ENCODE measurements at regions not wholly inside any gene's neighbourhood (a gene's known extent, or its start where the extent isn't known, plus 50 kb on each side); places are given as distances from the start of the nearest gene placed in this dataset.

DNA sequence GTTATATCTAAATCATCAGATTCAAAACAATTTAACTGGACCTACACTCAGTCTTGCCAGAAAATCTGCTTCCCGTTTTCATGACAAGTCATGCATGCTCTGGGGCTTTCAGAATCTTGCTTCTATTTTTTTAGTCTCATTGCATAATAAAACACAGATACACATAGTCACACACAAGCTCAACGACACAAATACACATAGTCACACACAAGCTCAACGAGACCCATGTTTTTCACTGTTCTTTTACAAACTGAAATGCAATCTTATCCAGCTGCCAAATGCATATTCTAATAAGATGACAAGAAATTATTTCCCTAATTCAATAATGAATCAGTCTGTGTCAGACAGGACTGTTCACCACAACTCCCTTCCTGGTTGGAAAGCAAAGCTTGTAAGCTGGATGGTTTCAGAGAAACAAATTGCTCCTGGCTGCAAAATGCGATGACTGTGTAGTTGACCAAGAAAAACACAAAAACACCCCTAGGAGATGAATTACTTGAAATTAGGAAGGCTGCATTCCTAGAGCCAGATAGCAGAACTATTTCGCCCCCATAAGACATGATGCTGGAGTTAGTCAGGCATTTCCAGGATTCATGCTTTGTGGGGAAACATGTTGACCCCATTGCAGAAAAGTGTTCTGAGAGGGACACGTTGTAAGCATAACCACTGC lies 208.7 kb downstream of the CHIC2 start:
- intact Hi-C loops (cut with DNase I) = loop anchor here in 1 of 10 donors (10.0 kb wide), 1 partner anchor 49 kb away; no protein-coding TSS in a partner anchor
- Histone ChIP-seq H3K4me3 (no peak overlapping the region), H3K4me1 (peaks cover 0 to 4% (median 0%) of the 10 kb centered on the region in 9 donors), H3K27me3 (no peaks in the 10 kb centered on the region), H3K27ac (peak overlapping the region in 9 of 10 donors; percentile 37 to 79 (median 68)), H3K36me3 (no peaks in the 10 kb centered on the region), H3K9me3 (peaks cover 0 to 14% (median 0%) of the 10 kb centered on the region in 11 donors)
- whole genome bisulfite sequencing, 2 donors = 59 to 73% methylated on average over 6 of the region's 6 CpGs
- TF ChIP-seq, protein P1, sequence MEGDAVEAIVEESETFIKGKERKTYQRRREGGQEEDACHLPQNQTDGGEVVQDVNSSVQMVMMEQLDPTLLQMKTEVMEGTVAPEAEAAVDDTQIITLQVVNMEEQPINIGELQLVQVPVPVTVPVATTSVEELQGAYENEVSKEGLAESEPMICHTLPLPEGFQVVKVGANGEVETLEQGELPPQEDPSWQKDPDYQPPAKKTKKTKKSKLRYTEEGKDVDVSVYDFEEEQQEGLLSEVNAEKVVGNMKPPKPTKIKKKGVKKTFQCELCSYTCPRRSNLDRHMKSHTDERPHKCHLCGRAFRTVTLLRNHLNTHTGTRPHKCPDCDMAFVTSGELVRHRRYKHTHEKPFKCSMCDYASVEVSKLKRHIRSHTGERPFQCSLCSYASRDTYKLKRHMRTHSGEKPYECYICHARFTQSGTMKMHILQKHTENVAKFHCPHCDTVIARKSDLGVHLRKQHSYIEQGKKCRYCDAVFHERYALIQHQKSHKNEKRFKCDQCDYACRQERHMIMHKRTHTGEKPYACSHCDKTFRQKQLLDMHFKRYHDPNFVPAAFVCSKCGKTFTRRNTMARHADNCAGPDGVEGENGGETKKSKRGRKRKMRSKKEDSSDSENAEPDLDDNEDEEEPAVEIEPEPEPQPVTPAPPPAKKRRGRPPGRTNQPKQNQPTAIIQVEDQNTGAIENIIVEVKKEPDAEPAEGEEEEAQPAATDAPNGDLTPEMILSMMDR (IDR thresholded peaks at IDR 0.05) = no peak
- DNase-seq (peak in 1 of 2 donors; percentile 27), ATAC-seq (peak; percentile 62 to 90 (median 82))

DNA sequence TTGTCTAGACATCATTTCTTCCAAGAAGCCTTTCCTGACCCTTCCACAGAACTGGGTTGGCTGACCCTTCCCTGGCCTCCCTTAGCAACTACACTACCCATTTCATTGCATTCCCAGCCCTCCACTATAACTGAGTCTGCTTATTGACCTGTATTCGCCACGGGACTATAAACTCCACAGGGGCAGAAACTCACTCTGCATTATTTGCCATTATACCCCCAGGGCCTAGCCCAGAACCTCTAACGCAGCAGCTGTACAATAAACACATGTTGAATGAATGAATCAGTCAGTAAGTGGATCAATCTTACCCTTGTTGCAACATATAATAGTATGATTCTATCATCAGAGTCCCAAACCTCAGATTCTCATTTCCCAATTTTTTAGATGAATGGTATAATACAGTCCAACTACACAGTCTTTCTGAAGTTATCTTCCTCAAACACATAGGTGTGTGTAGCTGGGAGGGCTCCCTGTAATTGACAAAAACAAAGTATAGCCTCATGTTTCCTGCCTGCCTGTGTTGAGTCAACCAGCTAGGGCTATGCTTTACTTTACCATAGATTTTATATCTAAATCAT lies 209.3 kb downstream of the CHIC2 start:
- intact Hi-C loops (cut with DNase I) = loop anchor here in 1 of 10 donors (10.0 kb wide), 1 partner anchor 50 kb away; no protein-coding TSS in a partner anchor
- Histone ChIP-seq H3K36me3 (no peaks in the 10 kb centered on the region), H3K27me3 (no peaks in the 10 kb centered on the region), H3K4me3 (no peak overlapping the region), H3K27ac (peak overlapping the region in 9 of 10 donors; percentile 24 to 79 (median 64)), H3K9me3 (peaks cover 0 to 14% (median 0%) of the 10 kb centered on the region in 11 donors), H3K4me1 (peaks cover 0 to 4% (median 0%) of the 10 kb centered on the region in 9 donors)
- WGBS, 2 donors = 76 to 82% methylated on average over 3 of the region's 3 CpGs
- ATAC-seq (peak in 7 of 8 donors; percentile 17 to 47 (median 25)), DNase-seq (peak in 1 of 2 donors; percentile 9)
- TF ChIP-seq, protein P1 (IDR thresholded peaks at IDR 0.05) = no peak

DNA sequence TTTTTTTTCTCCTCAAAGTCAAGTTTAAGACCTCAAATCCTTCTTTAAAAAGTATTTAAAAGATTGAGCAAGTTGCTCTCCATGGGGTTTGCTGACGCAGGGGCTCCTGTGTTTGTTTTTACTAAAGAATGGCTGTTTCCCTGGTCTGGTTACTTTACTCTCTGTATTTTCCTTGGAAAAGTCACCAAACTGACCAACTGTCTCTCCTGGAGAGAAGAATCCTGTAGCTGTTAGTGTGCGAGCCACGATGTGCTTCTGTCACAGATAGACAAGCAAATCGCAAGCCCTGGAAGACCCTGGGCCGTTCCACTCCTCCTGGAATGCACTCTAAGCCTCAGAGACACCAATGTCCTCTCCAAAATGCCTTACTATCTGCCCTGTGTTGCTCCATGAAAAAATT lies 212.1 kb downstream of the CHIC2 start:
- 56 to 58% methylated on average over 5 of the region's 5 CpGs for whole genome bisulfite sequencing, 2 donors

DNA sequence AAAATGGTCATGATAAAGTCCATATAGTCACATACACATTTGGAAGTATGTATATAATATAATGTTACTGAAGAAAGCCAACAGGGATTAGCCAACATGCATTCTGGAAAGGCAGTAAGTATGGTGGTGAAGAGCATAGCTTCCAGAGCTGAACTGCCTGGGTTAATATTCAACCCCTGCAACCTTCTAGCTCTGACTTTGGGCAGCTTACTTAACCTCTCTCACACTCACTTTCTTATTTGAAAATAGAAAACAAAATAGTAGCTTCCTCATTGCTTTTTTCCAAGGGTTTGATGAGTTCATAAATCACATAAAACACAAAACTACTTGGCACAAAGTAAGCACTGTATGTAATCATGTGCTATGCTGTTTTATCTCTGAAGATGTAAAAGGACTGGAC lies 216.4 kb downstream of the CHIC2 start:
- intact Hi-C loops (cut with DNase I) = no loop called here
- DNase-seq (no peak), ATAC-seq (no peak)
- H3K27ac ChIP-seq = no peak overlapping the region
- H3K9me3 ChIP-seq = no peaks in the 10 kb centered on the region
- H3K4me3 ChIP-seq = no peak overlapping the region
- H3K4me1 ChIP-seq = no peaks in the 10 kb centered on the region
- TF ChIP-seq, protein P1 (IDR thresholded peaks at IDR 0.05) = no peak
- no peaks in the 10 kb centered on the region for H3K27me3 ChIP-seq
- no peaks in the 10 kb centered on the region for H3K36me3 ChIP-seq

More for the DNA sequence above, 212.1 kb downstream of the CHIC2 start:
- intact Hi-C loops (cut with DNase I) = loop anchor here in 1 of 10 donors (10.0 kb wide), 1 partner anchor 52 kb away; no protein-coding TSS in a partner anchor
- H3K27ac ChIP-seq = peak overlapping the region in 5 of 10 donors; percentile 14 to 65 (median 43)
- peaks cover 0 to 2% (median 0%) of the 10 kb centered on the region in 11 donors for H3K9me3 ChIP-seq
- peaks cover 0 to 4% (median 0%) of the 10 kb centered on the region in 9 donors for H3K4me1 ChIP-seq
- no peaks in the 10 kb centered on the region for H3K36me3 ChIP-seq
- ATAC-seq (peak in 3 of 8 donors; percentile 12 to 33 (median 29)), DNase-seq (no peak)
- no peaks in the 10 kb centered on the region for H3K27me3 ChIP-seq
- H3K4me3 ChIP-seq = no peak overlapping the region
- TF ChIP-seq, protein P1 (IDR thresholded peaks at IDR 0.05) = no peak
